Subcutaneous abdominal adipose tissue (tissue), 5 donors: ENCODE measurements at regions not wholly inside any gene's neighbourhood (a gene's known extent, or its start where the extent isn't known, plus 50 kb on each side); places are given as distances from the start of the nearest gene placed in this dataset.

ENCODE experiments used
- H3K27ac ChIP-seq: one replicate; pipeline ENCODE4 v1.7.0; 2013; ENCODE audit warnings: low read depth, mild to moderate bottlenecking, inconsistent platforms, low read length, moderate library complexity
- H3K27me3 ChIP-seq, 5 donors: one replicate each; pipeline ENCODE4 v1.7.0; 2013; ENCODE audit warnings: low read length in 5 of 5, inconsistent platforms in 1 of 5; ENCODE audit not compliant: control insufficient read depth in 5 of 5, insufficient read depth in 4 of 5
- H3K36me3 ChIP-seq, 5 donors: one replicate each; pipeline ENCODE4 v1.7.0; 2013; ENCODE audit warnings: low read length in 5 of 5; ENCODE audit not compliant: control insufficient read depth in 5 of 5, insufficient read depth in 5 of 5
- H3K4me1 ChIP-seq, 5 donors: one replicate each; pipeline ENCODE4 v1.7.0; 2013; ENCODE audit warnings: low read length in 5 of 5, mild to moderate bottlenecking in 3 of 5, moderate library complexity in 1 of 5; ENCODE audit not compliant: control insufficient read depth in 5 of 5, insufficient read depth in 5 of 5
- H3K4me3 ChIP-seq, 5 donors: one replicate each; pipeline ENCODE4 v1.7.0; 2013; ENCODE audit warnings: low read length in 5 of 5, low read depth in 1 of 5
- H3K9ac ChIP-seq, 5 donors: one replicate each; pipeline ENCODE4 v1.7.0; 2013; ENCODE audit warnings: low read length in 5 of 5, mild to moderate bottlenecking in 4 of 5, moderate library complexity in 3 of 5
- H3K9me3 ChIP-seq, 5 donors: one replicate each; pipeline ENCODE4 v1.7.0; 2013; ENCODE audit warnings: low read length in 5 of 5; ENCODE audit not compliant: control insufficient read depth in 5 of 5
- donor health status: healthy.
- donor health status: healthy.
- donor health status: healthy.
- donor health status: healthy.
- donor health status: healthy.

- Histone ChIP-seq H3K9ac (no peak overlapping the region), H3K4me1 (no peaks in the 10 kb centered on the region), H3K9me3 (peaks cover 0 to 12% (median 0%) of the 10 kb centered on the region in 5 donors), H3K4me3 (no peak overlapping the region), H3K27ac (no peak overlapping the region), H3K27me3 (no peaks in the 10 kb centered on the region), H3K36me3 (no peaks in the 10 kb centered on the region)
Observed at GRCh38 chr7:53418834-53419482, 383.5 kb downstream of the POM121L12 start.

- Histone ChIP-seq H3K27ac (no peak overlapping the region), H3K4me3 (no peak overlapping the region), H3K9me3 (peaks cover 0 to 12% (median 0%) of the 10 kb centered on the region in 5 donors), H3K4me1 (no peaks in the 10 kb centered on the region), H3K27me3 (no peaks in the 10 kb centered on the region), H3K36me3 (no peaks in the 10 kb centered on the region), H3K9ac (no peak overlapping the region)
Observed at GRCh38 chr7:53420550-53420949, 385.1 kb downstream of the POM121L12 start.

- no peak overlapping the region for H3K27ac ChIP-seq
- no peak overlapping the region for H3K9ac ChIP-seq
- H3K9me3 ChIP-seq, result peaks cover 0 to 8% (median 0%) of the 10 kb centered on the region in 5 donors
- no peaks in the 10 kb centered on the region for H3K36me3 ChIP-seq
- H3K4me1 ChIP-seq, result no peaks in the 10 kb centered on the region
- H3K4me3 ChIP-seq, result no peak overlapping the region
- H3K27me3 ChIP-seq, result no peaks in the 10 kb centered on the region
Observed at GRCh38 chr7:53422291-53422690, 386.9 kb downstream of the POM121L12 start.

GRCh38 chr7:53426145-53426750, 390.8 kb downstream of the POM121L12 start:
- Histone ChIP-seq H3K36me3 (no peaks in the 10 kb centered on the region), H3K9ac (no peak overlapping the region), H3K27ac (no peak overlapping the region), H3K9me3 (peaks cover 0 to 9% (median 0%) of the 10 kb centered on the region in 5 donors), H3K4me1 (no peaks in the 10 kb centered on the region), H3K27me3 (no peaks in the 10 kb centered on the region), H3K4me3 (no peak overlapping the region)

GRCh38 chr7:53428045-53428444, 392.6 kb downstream of the POM121L12 start:
- Histone ChIP-seq H3K4me1 (no peaks in the 10 kb centered on the region), H3K9ac (no peak overlapping the region), H3K27ac (no peak overlapping the region), H3K36me3 (no peaks in the 10 kb centered on the region), H3K9me3 (peaks cover 0 to 9% (median 0%) of the 10 kb centered on the region in 5 donors), H3K27me3 (no peaks in the 10 kb centered on the region), H3K4me3 (no peak overlapping the region)

GRCh38 chr7:53431901-53432300, 396.5 kb downstream of the POM121L12 start:
- Histone ChIP-seq H3K27ac (no peak overlapping the region), H3K4me1 (no peaks in the 10 kb centered on the region), H3K9ac (no peak overlapping the region), H3K4me3 (no peak overlapping the region), H3K36me3 (no peaks in the 10 kb centered on the region), H3K9me3 (peaks cover 0 to 4% (median 0%) of the 10 kb centered on the region in 5 donors), H3K27me3 (no peaks in the 10 kb centered on the region)

- Histone ChIP-seq H3K27me3 (no peaks in the 10 kb centered on the region), H3K9ac (no peak overlapping the region), H3K36me3 (no peaks in the 10 kb centered on the region), H3K9me3 (peaks cover 0 to 3% (median 0%) of the 10 kb centered on the region in 5 donors), H3K4me1 (no peaks in the 10 kb centered on the region), H3K4me3 (no peak overlapping the region), H3K27ac (no peak overlapping the region)
Observed at GRCh38 chr7:53437336-53437735, 401.9 kb downstream of the POM121L12 start.

GRCh38 chr7:53446170-53446569, 410.7 kb downstream of the POM121L12 start:
- Histone ChIP-seq H3K4me3 (no peak overlapping the region), H3K9me3 (no peaks in the 10 kb centered on the region), H3K4me1 (no peaks in the 10 kb centered on the region), H3K27me3 (no peaks in the 10 kb centered on the region), H3K36me3 (no peaks in the 10 kb centered on the region), H3K27ac (no peak overlapping the region), H3K9ac (no peak overlapping the region)

GRCh38 chr7:53458636-53459035, 423.2 kb downstream of the POM121L12 start:
- H3K4me3 ChIP-seq, result no peak overlapping the region
- no peak overlapping the region for H3K9ac ChIP-seq
- no peaks in the 10 kb centered on the region for H3K36me3 ChIP-seq
- H3K4me1 ChIP-seq, result no peaks in the 10 kb centered on the region
- H3K9me3 ChIP-seq, result peaks cover 0 to under 1% (median 0%) of the 10 kb centered on the region in 5 donors
- no peaks in the 10 kb centered on the region for H3K27me3 ChIP-seq
- no peak overlapping the region for H3K27ac ChIP-seq

GRCh38 chr7:53466371-53466770, 430.9 kb downstream of the POM121L12 start:
- no peaks in the 10 kb centered on the region for H3K4me1 ChIP-seq
- H3K36me3 ChIP-seq, result no peaks in the 10 kb centered on the region
- H3K27me3 ChIP-seq, result no peaks in the 10 kb centered on the region
- no peak overlapping the region for H3K9ac ChIP-seq
- no peak overlapping the region for H3K4me3 ChIP-seq
- H3K27ac ChIP-seq, result no peak overlapping the region
- H3K9me3 ChIP-seq, result peaks cover 0 to 4% (median 0%) of the 10 kb centered on the region in 5 donors
